Stimulated activated naive CD8-positive, alpha-beta T cell treated with anti-CD3 and anti-CD28 coated beads, Interleukin-15, Interleukin-2, amounts not matched to agents 100 U/mL and 50 U/mL, for 24 hours (primary cell): ENCODE measurements at regions not wholly inside any gene's neighbourhood (a gene's known extent, or its start where the extent isn't known, plus 50 kb on each side); places are given as distances from the start of the nearest gene placed in this dataset.

Experiments
- ATAC-seq: fragments of 150-1000 bp; cut with Tn5 transposase; one replicate; pipeline ENCODE4 v1.10.0; 2021
- DNase-seq: peaks from one replicate; pipeline ENCODE4 v3.0.0; 2021

DNA sequence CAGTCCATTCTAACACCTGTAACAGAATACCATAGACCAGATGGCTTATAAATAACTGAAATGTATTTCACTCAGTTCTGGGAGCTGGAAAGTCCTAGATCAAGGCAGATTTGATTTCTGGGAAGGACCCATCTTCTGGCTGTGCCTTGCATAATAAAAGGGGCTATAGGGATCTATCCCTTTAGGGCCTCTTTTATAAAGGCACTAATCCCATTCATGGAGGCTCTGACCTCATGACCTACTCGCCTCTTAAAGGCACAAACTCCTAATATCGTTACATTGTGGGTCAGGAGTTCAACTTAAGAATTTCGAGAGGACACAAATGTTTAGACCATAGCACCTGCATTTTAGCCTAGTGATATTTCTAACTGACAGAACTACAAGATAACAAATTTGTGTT lies 619.0 kb downstream of the CDH18 start:
- ATAC-seq: no peak

DNA sequence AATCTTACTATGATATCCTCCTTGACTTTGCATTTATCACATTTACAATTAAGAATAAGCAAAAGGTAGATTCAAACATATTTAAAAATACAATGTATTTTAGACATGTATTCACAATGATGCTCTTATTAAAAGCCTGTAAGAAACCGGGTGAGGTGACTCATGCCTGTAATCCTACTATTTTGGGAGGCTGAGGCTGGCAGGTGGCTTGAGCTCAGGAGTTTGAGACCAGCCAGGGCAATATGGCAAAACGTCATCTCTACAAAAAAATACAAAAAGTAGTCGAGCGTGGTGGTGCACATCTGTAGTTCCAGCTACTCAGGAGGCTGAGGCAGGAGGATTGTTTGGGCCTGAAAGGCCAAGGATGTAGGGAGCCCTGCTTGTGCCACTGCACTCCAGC lies 618.4 kb downstream of the CDH18 start:
- DNase-seq: no peak
- ATAC-seq: no peak

More for the DNA sequence above, 619.0 kb downstream of the CDH18 start:
- no peak for DNase-seq

DNA sequence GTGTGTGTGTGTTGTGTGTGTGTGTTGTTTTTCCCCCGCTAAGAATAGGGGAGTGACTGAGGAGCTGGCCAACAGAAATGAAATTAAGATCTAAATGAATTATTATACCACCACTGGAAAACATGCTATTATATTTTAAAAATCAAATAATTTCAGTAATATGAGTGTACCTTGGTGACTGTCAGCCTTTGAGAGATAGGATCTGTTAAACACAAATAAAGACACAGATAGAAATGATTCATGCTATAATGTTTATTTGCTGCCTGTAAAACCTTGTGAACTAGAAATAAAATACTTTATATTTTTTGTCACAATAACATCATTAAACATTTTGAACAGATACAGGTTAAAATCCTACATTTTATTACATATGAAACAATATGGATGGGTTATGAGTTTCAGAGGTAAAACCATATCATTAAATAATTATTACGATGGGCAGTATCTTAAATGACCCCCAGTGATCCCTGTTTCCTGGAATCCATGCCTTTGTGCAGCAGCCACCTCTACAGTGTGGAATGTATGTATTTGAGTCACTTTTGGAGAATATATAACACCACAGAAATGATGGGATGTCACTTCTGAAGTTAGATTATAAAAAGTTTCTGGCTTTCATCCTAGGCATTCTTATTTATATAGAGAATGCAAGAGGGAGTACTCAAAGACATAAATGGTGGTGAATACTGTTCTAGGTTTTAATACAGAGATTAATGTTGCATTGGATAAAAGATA lies 617.2 kb downstream of the CDH18 start:
- ATAC-seq (no peak), DNase-seq (no peak)

DNA sequence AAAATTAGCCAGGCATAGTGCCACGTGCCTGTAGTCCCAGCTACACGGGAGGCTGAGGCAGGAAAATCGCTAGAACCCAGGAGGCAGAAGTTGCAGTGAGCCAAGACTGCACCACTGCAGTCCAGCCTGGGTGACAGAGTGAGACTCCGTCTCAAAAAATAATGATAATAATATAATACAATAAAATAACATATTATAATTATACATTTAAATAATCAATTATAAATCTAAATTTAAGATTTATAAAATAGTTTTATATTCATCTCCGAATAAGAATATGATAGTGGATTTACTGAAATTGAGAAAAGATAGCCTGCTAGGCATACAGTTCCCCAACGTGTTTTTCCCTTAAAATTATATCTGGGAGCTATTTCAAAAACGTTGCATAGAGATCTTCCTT lies 599.6 kb downstream of the CDH18 start:
- ATAC-seq (no peak), DNase-seq (no peak)

DNA sequence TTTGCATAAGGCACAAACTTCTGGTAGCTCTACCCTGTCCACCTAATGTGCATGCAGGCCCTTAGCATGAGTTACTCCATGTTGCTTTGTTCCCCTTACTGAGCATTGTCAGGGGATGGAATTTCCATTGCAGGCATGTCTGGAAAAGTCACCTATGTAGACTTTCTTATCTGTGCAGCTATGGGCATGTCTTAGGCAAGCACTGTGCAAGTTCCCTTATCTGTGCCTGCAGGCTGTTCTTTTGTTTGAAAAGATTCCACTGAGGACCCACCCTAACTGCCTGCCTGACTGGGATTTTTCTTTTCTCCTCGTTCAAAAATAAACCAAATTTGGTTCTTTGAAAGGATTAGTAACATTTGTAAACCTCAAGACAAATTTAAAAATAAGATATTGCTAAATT lies 587.0 kb downstream of the CDH18 start:
- DNase-seq (no peak), ATAC-seq (no peak)

DNA sequence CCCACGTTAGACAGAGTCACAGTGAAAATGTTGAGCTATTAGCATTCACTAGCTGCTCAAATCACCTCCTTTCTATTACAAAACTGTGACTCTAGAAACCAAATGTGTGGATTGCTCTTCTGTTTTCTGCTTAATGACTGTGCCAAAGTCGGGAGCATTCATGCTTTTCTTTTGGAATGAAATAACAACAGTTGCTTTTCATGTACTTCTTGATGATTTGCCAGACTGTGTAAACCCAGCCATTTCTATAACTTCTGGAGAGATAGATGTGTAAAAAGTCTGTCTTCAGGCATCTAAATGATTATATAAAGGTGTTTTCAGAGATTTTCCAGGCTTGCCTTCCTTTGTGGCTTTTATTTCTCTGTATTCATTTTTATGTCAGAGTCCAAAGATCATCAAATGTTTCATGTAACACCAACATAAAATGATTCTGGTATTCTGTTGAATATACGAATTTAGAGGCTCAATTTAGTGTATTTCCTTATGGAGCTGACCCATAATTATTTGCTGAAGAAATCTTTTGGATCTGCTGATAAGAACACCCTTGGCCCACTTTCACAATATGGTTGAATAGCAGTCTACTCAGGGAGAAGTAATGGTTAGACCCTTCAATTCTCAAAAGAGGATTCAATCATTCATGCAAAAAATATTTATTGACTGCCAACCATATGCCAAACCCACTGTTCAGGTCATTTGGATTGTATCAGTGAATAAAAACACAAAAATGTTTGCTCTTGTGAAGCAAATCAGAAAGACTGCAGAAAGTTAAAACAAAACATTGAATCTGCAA lies 581.2 kb downstream of the CDH18 start:
- ATAC-seq (no peak), DNase-seq (no peak)

DNA sequence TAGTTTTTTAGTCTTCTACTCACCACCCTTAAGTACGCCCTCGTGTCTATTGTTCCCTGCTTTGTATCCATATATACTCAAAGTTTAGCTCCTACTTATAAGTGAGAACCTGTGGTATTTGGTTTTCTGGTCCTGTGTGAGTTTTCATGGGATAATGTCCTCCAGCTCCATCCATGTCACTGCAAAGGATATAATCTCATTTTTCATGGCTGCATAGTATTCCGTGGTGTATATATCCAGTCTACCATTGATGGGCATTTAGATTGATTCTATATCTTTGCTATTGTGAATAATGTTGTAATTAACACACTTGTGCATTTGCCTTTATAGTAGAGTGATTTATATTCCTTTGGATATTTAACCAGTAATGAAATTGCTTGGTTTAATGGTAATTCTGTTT lies 579.9 kb downstream of the CDH18 start:
- ATAC-seq (no peak), DNase-seq (no peak)

DNA sequence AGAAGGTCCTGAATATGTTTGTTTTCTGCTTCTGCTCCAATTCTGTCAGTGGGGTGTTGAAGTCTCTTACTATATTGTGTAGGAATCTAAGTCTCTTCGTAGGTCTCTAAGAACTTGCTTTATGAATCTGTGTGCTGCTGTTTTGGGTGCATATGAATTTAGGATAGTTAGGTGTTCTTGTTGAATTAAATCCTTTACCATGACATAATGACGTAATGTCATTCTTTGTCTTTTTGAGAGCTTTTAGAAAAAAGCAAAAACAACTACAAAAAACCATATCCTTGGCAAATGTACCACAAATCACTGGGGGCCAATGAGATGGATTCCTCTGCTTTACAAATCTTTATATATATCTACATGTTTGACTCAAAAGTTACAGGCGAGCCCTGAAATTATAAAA lies 576.1 kb downstream of the CDH18 start:
- no peak for ATAC-seq
- no peak for DNase-seq
